NOMO-1 treated with DMSO at 0.1 percent for 48 hours (cell line): ENCODE measurements at regions not wholly inside any gene's neighbourhood (a gene's known extent, or its start where the extent isn't known, plus 50 kb on each side); places are given as distances from the start of the nearest gene placed in this dataset.

ENCODE experiments used
- DNase-seq: peaks from one replicate; lab custom pipeline; 2025; ENCODE audit not compliant: unreplicated experiment; lab: John Stamatoyannopoulos, UW

DNA sequence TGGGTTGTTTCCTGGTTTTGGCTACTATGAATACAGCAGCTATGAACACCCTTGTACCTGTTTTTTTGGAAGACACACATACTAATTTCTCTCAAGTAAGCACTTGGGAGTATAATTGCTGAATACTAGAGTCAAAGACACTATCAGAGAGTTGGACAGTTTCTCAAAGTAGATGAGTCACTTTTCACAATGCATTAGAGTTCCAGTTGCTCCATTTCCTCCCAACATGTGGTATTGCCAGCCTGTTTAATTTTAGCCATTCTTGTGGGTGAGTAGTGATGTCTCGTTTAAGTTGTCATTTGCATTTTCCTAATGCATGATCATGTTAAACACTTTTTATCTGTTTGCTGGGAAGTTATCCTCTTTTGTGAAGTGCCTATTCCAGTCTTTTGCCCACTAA lies 81.6 kb upstream of the GDNF start:
- DNase-seq = peak; percentile 44

DNA sequence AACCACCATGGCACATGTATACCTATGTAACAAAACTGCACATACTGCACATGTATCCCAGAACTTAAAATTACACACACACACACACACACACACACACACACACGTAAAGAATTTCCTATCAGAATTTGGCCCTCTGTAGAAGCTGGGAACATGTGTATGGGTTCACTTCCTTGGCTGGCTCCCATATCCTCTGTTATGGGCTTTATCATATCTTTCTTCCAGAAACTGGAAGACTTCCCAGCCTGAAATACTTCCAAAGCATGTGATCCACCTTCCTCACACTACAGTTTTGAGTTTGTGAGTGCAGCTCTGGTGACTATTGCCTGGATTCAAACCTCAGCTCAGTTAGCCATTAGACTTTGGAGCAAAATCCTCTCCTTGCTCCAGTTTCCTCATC lies 78.6 kb upstream of the GDNF start:
- DNase-seq = no peak

DNA sequence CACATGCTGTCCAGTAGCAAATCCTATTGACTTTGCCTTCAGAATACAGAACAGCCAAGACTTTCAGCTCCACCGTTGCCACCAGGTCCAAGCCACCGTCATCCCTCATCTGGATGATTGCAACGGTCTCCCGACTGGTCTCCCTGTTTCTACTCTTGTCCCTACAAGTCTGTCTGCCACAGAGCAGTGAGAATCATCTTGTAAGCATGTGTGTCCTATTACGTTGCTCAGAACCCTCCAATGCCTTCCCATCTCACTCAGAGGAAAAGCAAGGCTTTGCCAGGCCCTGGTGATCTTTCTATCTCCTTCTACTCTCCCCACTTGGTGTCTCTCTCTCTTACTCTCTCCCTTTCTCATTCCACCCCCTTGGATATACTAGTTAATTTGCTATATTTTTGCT lies 76.7 kb upstream of the GDNF start:
- DNase-seq = no peak

DNA sequence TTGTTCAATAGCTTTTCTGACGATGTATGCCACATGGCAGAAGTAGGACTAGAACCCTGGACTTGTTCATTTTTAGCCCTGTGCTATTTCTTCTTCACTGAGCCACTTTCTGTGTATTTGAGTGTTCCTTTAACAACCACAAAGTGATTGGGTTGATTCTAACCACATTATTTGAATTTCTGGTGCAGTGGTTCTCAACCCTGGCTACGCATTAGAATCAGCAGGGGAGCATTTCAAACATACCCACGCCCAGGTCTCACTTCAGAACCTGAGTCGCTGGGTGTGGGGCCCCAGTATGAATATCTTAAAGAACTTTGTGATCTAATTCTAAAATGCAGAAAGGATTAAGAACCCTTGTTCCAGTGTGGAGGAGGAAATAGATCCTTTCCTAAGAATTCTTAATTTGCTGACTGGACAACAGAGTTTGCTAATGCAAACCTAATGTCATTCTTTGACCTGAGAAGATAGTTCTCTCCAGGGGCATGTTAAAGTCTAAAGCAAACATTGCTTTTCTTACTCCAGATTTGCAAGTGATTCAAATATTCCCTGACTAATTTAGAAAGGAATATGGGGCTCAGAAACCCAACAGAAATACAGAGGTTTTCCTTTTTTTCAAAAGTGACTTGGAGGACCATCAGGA lies 75.4 kb upstream of the GDNF start:
- DNase-seq = no peak

DNA sequence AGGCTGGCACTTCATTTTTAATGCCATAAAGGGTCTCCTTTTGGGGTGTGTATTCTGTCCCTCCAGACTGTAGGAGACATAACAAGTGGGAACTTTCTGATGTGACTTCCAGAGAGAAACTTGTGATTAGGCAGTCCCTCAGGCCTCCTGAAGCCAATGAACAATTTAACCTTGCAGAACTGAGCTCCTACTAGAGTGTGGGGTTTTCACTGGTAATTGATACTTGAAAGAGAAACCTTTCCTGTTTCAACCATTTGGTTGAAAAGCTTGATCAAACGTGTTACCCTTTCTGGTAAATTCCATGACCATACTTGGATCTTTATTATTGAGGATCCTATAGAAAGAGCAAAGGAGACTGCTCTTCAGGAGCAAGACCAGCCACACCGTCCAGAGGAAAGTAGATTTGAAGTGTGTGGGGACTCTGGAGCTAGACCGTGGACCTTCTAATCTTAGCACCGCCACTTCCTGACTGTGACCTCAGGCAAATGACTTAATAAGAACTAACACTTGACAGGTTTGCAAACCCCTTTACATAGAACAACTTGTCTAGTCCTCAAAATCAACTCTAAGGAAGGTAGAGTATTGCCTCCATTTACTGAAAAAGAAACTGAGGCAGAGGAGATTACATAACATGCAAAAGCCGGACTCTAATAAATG lies 69.9 kb upstream of the GDNF start:
- peak; percentile 35 for DNase-seq

DNA sequence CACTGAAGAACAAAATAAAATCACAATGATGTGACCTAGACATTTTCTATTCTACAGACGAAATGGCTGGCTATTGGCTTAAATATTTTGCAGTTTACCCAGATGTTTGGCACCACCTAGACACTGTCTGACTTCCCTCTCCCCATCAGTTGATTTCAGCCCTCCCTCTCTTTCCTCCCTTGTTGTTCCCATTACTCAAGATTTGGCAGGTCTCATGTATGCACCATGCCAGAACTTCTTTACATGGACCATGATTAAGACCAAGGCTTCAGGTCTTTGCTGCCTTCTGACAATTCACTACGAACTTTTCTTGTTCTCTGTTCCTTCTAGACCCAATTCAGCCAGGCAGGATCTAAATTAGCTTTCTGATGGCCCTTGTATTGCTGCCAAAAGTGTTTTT lies 66.6 kb upstream of the GDNF start:
- no peak for DNase-seq

DNA sequence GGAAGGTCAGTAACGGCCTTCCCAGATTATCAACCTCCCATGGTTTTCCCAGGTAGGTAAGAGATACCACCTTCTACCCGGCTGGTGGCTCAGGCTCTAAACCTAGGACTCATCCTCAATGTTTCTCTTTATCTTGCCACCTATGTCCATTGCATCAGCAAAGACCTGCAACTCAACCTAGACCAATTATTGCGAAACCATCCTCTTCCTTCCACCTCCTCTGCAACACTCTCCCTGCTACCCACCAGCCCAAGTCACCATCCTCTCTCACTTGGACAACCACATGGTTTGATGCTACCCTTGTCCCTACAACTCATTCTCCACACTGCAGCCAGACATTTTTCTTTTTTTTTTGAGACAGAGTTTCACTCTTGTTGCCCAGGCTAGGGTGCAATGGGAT lies 65.4 kb upstream of the GDNF start:
- no peak for DNase-seq

DNA sequence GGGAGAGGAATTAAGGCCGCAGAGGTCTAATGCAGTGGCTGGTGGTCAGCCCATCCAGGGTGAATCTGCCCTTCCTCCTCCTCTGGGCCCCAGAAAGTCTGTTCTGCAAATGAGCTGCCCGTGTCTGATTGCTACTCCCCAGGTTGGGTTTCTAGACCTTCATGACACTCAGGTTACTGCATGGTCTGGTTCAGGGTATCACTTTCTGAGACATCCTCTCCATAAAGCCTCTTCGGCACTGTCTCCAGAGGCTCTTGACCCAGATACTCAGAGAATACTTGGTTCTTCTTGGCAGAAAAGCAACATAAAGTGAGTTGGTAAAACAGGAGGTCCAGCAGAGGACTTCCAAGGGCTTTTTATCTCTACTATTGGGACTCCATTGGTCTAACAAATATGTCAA lies 62.5 kb upstream of the GDNF start:
- no peak for DNase-seq

DNA sequence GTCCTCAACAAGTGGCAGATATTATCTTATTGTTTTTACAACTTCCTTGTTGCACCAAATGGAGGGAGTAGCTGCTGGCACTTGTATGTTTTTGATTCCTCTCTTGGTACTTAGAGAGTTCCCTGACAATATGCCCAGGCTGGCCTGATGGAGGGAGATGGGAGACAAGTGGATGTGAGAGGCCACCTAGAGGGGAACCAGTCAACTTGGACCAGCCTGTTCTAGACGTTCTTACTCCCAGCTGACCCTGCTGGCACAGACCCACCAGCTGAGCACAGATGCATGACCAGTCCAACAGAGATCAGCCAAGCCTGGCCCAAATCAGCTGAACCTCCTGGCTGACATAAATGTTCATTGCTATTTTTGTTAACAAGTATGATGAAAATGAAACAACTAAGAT lies 60.9 kb upstream of the GDNF start:
- DNase-seq = no peak

DNA sequence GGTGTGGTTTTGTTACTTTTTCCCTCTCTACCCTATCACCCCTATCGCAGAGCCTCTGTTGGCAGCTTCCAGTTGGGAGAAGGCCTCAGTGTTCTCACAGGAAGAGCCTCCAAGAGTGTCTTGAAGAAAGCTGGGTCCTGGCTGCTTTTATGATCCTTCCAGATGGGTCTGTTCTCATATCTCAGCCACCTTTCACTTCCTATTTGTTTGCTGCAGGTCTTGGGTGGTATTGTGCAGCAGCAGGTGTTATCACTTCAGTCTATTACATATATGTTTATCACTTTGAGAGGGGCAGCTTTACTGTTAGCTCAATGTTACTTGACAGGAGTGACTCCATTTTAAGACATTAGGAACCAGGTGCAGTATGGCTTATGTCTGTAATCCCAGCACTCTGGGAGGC lies 59.2 kb upstream of the GDNF start:
- DNase-seq = no peak

DNA sequence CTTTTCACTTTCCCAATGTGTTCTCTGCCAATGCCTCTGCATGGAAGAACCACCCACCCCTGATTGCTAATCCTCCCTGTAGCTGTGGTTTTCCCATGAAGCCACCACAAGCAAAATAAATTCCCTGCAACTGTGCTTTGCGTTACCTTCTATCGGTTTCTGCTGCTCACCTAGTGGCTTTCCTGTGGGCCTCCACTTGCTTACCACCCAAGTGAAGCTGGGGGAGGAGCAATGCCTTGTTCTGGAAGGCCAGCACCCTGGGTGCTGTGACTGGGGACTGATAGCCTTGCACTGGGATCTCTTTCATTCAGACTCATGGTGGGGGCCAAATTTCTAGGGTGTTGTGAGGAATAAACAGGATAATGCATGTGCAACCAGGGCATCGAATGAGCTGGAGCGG lies 56.3 kb upstream of the GDNF start:
- no peak for DNase-seq

DNA sequence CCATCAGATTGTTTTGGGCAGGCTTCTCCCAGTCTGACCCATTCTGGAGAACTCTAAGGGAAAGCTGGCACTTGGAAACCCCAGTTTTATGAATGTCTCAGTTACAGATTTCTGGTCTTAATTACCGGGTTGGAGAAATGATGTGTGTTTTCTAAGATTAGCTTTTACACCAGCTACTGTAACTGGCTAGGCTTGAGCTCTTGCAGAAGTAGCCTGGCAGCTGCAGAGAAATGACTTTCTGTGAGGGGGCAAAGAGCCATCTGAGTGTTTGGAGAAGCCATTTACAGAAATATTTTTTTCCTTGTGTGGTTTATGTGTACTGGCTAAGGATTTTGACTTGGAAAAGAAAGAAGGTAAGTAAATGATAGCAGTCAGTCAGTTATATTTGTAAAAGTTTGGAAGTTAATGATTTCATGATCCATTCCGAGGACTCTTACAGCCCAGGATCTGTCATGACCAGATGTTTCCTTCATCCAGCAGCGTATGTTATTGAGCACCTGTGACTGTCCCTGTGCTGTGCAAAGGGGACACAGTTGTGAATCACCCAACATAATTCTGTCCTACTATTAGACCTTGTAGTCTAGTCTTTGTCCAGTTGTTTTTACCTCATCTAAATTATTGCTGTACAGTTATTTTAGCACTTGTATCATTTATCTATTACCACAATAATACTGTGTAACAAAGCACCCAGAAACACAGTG lies 53.7 kb upstream of the GDNF start:
- DNase-seq = no peak

DNA sequence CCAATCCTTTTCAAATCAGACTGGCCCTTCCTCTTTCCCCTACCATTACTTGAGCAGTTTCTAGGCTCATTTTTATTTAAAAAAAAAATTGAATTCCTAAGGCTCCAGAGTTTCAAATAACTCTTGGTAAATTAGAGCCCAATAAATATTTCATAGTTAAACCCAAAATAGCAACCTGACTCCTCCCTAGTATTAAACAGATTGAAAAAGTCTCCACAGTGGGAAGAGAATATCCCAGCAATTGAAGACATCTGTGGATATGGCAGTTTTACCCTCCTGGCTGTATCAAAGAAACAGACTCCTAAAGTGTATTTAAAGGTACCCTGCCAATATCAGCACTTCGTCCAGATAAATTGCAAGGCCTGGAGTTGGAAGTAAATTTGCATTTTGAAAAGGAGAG lies 52.7 kb upstream of the GDNF start:
- DNase-seq = no peak

DNA sequence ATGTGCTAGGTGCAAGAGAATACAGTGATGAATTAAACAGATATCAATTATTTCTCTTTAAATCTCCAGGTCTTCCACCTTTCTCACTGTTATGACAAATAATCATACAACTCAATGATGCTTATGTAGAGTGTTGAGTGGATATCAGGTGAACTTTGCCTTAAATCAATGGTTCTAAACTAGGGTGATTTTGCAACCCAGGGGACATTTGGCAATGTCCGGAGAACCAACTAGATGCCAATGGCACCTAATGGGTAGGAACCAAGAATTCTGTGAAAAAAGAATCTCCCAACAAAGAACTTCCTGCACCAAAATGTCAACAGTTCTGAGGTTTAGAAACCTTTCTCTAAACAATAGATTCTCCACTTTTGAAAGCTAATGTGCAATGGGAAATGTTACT lies 52.0 kb upstream of the GDNF start:
- no peak for DNase-seq

DNA sequence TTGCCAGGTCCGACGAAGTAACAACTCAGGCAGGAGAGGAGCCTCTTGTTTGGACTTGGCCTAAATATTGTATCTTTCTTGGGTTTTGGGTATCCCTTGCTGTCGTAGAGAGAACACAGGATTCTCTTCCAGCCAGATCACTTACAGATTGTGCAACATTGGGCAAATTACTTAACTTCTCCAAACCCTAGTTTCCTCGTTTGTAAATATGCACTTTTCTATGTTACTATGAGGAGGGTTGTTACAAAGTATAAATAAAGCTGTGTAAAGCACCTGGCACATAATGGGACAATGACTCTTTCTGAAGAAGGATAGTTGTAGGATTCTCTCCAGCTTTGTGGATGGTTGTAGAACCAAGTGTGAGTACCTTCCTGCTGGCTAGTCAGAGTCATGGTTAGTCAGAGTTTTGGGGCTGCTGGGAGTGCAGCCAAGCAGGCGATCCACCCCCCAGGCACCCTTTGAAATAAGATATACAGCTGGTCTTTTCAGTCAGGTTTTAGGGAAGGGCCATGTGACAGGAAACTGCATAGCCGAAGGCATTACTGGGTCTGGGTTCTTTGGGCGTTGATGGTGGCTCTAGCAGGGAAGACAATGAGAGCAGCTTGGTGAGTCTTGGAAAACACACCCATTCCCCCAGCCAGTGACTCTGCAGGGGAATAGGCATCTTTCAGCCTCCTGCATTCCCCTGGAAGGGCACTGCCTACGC lies 49.9 kb upstream of the GDNF start:
- peak; percentile 74 for DNase-seq
